GM12891 (cell line): ENCODE measurements at regions not wholly inside any gene's neighbourhood (a gene's known extent, or its start where the extent isn't known, plus 50 kb on each side); places are given as distances from the start of the nearest gene placed in this dataset.

Experiments used
- PAX5 ChIP-seq: IDR thresholded peaks from 2 replicates; pipeline ENCODE4 v1.6.1; 2011; ENCODE audit warnings: low read length, moderate library complexity, mild to moderate bottlenecking; ENCODE audit not compliant: insufficient read depth, severe bottlenecking
- POLR2A ChIP-seq: IDR thresholded peaks from 2 replicates; pipeline ENCODE4 v1.6.1; 2011; ENCODE audit warnings: low read depth, low read length, control low read depth
- POLR2AphosphoS5 ChIP-seq: IDR thresholded peaks from 2 replicates; pipeline ENCODE4 v1.6.1; 2011; ENCODE audit warnings: low read depth, low read length, control low read depth
- TAF1 ChIP-seq: IDR thresholded peaks from 2 replicates; pipeline ENCODE4 v1.6.1; 2011; ENCODE audit warnings: low read depth, low read length, control low read depth

- no peak for TF ChIP-seq POLR2AphosphoS5
- no peak for TF ChIP-seq POLR2A
- TF ChIP-seq TAF1: no peak
- no peak for TF ChIP-seq PAX5
Measured at GRCh38 chr5:167968837-167969236, 322.6 kb upstream of the WWC1 start.
